Heart left ventricle (tissue), 13 donors: ENCODE measurements at regions not wholly inside any gene's neighbourhood (a gene's known extent, or its start where the extent isn't known, plus 50 kb on each side); places are given as distances from the start of the nearest gene placed in this dataset.
"Not testable (repeated sequence)": the region's sequence is repeated elsewhere in the genome, so short reads cannot be mapped to it uniquely, and the experiment has no call there.

Experiments used
- CTCF ChIP-seq, 12 donors: fragments of 200-600 bp; sonication (generic) in 4 of 12; IDR thresholded peaks; one replicate each; pipeline versions ENCODE4 v1.5.0 to v1.8.0; 2018 to 2022; ENCODE audit warnings: antibody characterized with exemption in 12 of 12, mild to moderate bottlenecking in 5 of 12
- POLR2A ChIP-seq, 2 donors: fragments of 450-650 bp; IDR thresholded peaks; one replicate each; pipeline ENCODE4 v1.6.1; 2017; ENCODE audit warnings: antibody characterized with exemption in 2 of 2, mild to moderate bottlenecking in 2 of 2, moderate library complexity in 2 of 2
- donor health status: ischemic (EF 13 %, LVEDD 7.1; RV severe dilation, severe dysfunction).
- donor health status: DM: no; HTN: yes; CAD: no.
- donor health status: DM: no; HTN: no; CAD: no.
- donor health status: ischemic (EF 25% LVEDD 6.9; RV normal size, moderate dysfunction).
- donor health status: ischemic (EF 25% LVEDD 5.7; RV mildly dilated, moderate dysfunction).
- donor health status: ischemic (EF 35%, LVEDD 5.7; RV mildly dilated, moderate dysfunction).
- donor health status: nonischemic (EF 11% LVEDD 7.7; RV severe dilation, severe dysfunction).
- donor health status: DM: yes; HTN: yes; CAD: no.
- donor health status: PGD.
- donor health status: ischemic (EF 29% LVEDD 5.4; RV normal size, mild dysfunction).
- donor health status: nonischemic (EF 23%, LVEDD 6.1; RV moderate dilation, normal function).

GRCh38 chr4:38338939-38339338, 325.1 kb upstream of the KLF3 start:
- TF ChIP-seq CTCF, POLR2A (IDR thresholded peaks at IDR 0.05): not testable (repeated sequence)
